ENCODE measurements at regions not wholly inside any gene's neighbourhood (a gene's known extent, or its start where the extent isn't known, plus 50 kb on each side); places are given as distances from the start of the nearest gene placed in this dataset.

- no peak for DNase-seq (ENCODE audit: low read depth)
Observed at GRCh38 chr13:72229067-72229466, 362.1 kb upstream of the DACH1 start.

- DNase-seq (ENCODE audit: low read depth) = no peak
Observed at GRCh38 chr13:72221276-72221962, 354.4 kb upstream of the DACH1 start.

- no peak for DNase-seq (ENCODE audit: low read depth)
Observed at GRCh38 chr13:72218966-72219365, 352.0 kb upstream of the DACH1 start.

- DNase-seq (ENCODE audit: low read depth) = no peak
Observed at GRCh38 chr13:72217142-72217541, 350.1 kb upstream of the DACH1 start.

GRCh38 chr13:72208112-72208645 lies 341.2 kb upstream of the DACH1 start:
- no peak for DNase-seq (ENCODE audit: low read depth)

- DNase-seq (ENCODE audit: low read depth) = no peak
Observed at GRCh38 chr13:72205773-72206172, 338.8 kb upstream of the DACH1 start.

GRCh38 chr13:72204291-72204690 lies 337.3 kb upstream of the DACH1 start:
- no peak for DNase-seq (ENCODE audit: low read depth)

GRCh38 chr13:72201726-72202125 lies 334.7 kb upstream of the DACH1 start:
- DNase-seq (ENCODE audit: low read depth) = no peak

GRCh38 chr13:72199640-72200039 lies 332.6 kb upstream of the DACH1 start:
- DNase-seq (ENCODE audit: low read depth) = no peak

- DNase-seq (ENCODE audit: low read depth) = no peak
Observed at GRCh38 chr13:72198967-72199560, 332.1 kb upstream of the DACH1 start.

- DNase-seq (ENCODE audit: low read depth) = no peak
Observed at GRCh38 chr13:72198042-72198441, 331.0 kb upstream of the DACH1 start.

- no peak for DNase-seq (ENCODE audit: low read depth)
Observed at GRCh38 chr13:72195044-72195704, 328.2 kb upstream of the DACH1 start.

GRCh38 chr13:72194523-72194922 lies 327.5 kb upstream of the DACH1 start:
- no peak for DNase-seq (ENCODE audit: low read depth)

GRCh38 chr13:72186730-72187422 lies 319.9 kb upstream of the DACH1 start:
- DNase-seq (ENCODE audit: low read depth) = no peak

- no peak for DNase-seq (ENCODE audit: low read depth)
Observed at GRCh38 chr13:72185776-72186175, 318.8 kb upstream of the DACH1 start.

- no peak for DNase-seq (ENCODE audit: low read depth)
Observed at GRCh38 chr13:72181661-72182060, 314.7 kb upstream of the DACH1 start.

GRCh38 chr13:72180253-72180952 lies 313.4 kb upstream of the DACH1 start:
- no peak for DNase-seq (ENCODE audit: low read depth)

- DNase-seq (ENCODE audit: low read depth) = no peak
Observed at GRCh38 chr13:72174549-72174948, 307.5 kb upstream of the DACH1 start.

GRCh38 chr13:72170571-72170970 lies 303.6 kb upstream of the DACH1 start:
- DNase-seq (ENCODE audit: low read depth) = no peak

- no peak for DNase-seq (ENCODE audit: low read depth)
Observed at GRCh38 chr13:72168126-72168855, 301.3 kb upstream of the DACH1 start.

GRCh38 chr13:72166102-72166650 lies 299.2 kb upstream of the DACH1 start:
- DNase-seq (ENCODE audit: low read depth) = no peak

Measured in stimulated activated CD8-positive, alpha-beta memory T cell treated with anti-CD3 and anti-CD28 coated beads, Interleukin-15, amount 100 ng/mL, for 1 hour (primary cell).